H9 (cell line): ENCODE measurements at regions not wholly inside any gene's neighbourhood (a gene's known extent, or its start where the extent isn't known, plus 50 kb on each side); places are given as distances from the start of the nearest gene placed in this dataset.
"Not testable (repeated sequence)": the region's sequence is repeated elsewhere in the genome, so short reads cannot be mapped to it uniquely, and the experiment has no call there.

Source experiments
- DNase-seq: peaks from one replicate; pipeline ENCODE4 v3.0.0-alpha.2; 2017
- H2AFZ ChIP-seq: one replicate; pipeline ENCODE4 v1.6.1; 2013; ENCODE audit warnings: mild to moderate bottlenecking, low read length, control low read depth, moderate library complexity
- H2AK5ac ChIP-seq: 2 replicates; pipeline ENCODE4 v1.6.1; 2013; ENCODE audit warnings: low read length, control low read depth, mixed read lengths; ENCODE audit not compliant: insufficient read length
- H2BK120ac ChIP-seq: one replicate; pipeline ENCODE4 v1.6.1; 2013; ENCODE audit warnings: low read depth, mild to moderate bottlenecking, low read length, control low read depth, inconsistent platforms; ENCODE audit not compliant: poor library complexity, severe bottlenecking
- H2BK12ac ChIP-seq: 2 replicates; pipeline ENCODE4 v1.6.1; 2013; ENCODE audit warnings: low read length, control low read depth, mixed read lengths, low read depth; ENCODE audit not compliant: insufficient read length
- H2BK15ac ChIP-seq: 2 replicates; pipeline ENCODE4 v1.6.1; 2013; ENCODE audit warnings: low read depth, low read length, control low read depth
- H2BK20ac ChIP-seq: one replicate; pipeline ENCODE4 v1.6.1; 2013; ENCODE audit warnings: low read depth, mild to moderate bottlenecking, low read length, control low read depth, inconsistent platforms; ENCODE audit not compliant: poor library complexity, severe bottlenecking
- H2BK5ac ChIP-seq: 2 replicates; pipeline ENCODE4 v1.6.1; 2013; ENCODE audit warnings: low read length, control low read depth, mixed read lengths; ENCODE audit not compliant: insufficient read length
- H3K14ac ChIP-seq: 2 replicates; pipeline ENCODE4 v1.6.1; 2013; ENCODE audit warnings: low read length, control low read depth; ENCODE audit not compliant: insufficient read depth
- H3K18ac ChIP-seq: 2 replicates; pipeline ENCODE4 v1.6.1; 2013; ENCODE audit warnings: low read depth, mild to moderate bottlenecking, mixed read lengths, low read length, control low read depth; ENCODE audit not compliant: insufficient read length
- H3K23ac ChIP-seq: 2 replicates; pipeline ENCODE4 v1.6.1; 2013; ENCODE audit warnings: low read length, control low read depth, mixed read lengths, low read depth; ENCODE audit not compliant: insufficient read length
- H3K23me2 ChIP-seq: 2 replicates; pipeline ENCODE4 v1.6.1; 2013; ENCODE audit warnings: low read depth, mild to moderate bottlenecking, mixed read lengths, low read length, control low read depth; ENCODE audit not compliant: insufficient read length, poor library complexity, severe bottlenecking
- H3K27ac ChIP-seq: 2 replicates; pipeline ENCODE4 v1.5.1; 2013; ENCODE audit warnings: low read length, control low read depth, mixed read lengths, low read depth; ENCODE audit not compliant: insufficient read length
- H3K27me3 ChIP-seq: 2 replicates; pipeline ENCODE4 v1.6.1; 2013; ENCODE audit warnings: low read length, control low read depth, inconsistent platforms; ENCODE audit not compliant: insufficient read depth
- H3K4ac ChIP-seq: 2 replicates; pipeline ENCODE4 v1.6.1; 2013; ENCODE audit warnings: low read depth, mild to moderate bottlenecking, control low read depth, inconsistent platforms, low read length, moderate library complexity
- H3K4me1 ChIP-seq: 2 replicates; pipeline ENCODE4 v1.6.1; 2013; ENCODE audit warnings: low read length, control low read depth, inconsistent platforms; ENCODE audit not compliant: insufficient read depth
- H3K4me2 ChIP-seq: 2 replicates; pipeline ENCODE4 v1.6.1; 2013; ENCODE audit warnings: low read length, control low read depth, mixed read lengths; ENCODE audit not compliant: insufficient read length, insufficient read depth
- H3K56ac ChIP-seq: 2 replicates; pipeline ENCODE4 v1.6.1; 2013; ENCODE audit warnings: low read depth, mild to moderate bottlenecking, mixed read lengths, low read length, control low read depth; ENCODE audit not compliant: insufficient read length
- H3K79me1 ChIP-seq: 2 replicates; pipeline ENCODE4 v1.6.1; 2013; ENCODE audit warnings: low read depth, mild to moderate bottlenecking, moderate library complexity, low read length, control low read depth, inconsistent platforms; ENCODE audit not compliant: insufficient read depth, poor library complexity, severe bottlenecking
- H3K79me2 ChIP-seq: 2 replicates; pipeline ENCODE4 v1.6.1; 2013; ENCODE audit warnings: low read length, control low read depth, inconsistent platforms; ENCODE audit not compliant: insufficient read depth
- H3K9ac ChIP-seq: 2 replicates; pipeline ENCODE4 v1.6.1; 2013; ENCODE audit warnings: low read length, control low read depth, mixed read lengths; ENCODE audit not compliant: insufficient read length; ENCODE audit errors: extremely low read depth
- H3K9me3 ChIP-seq: one replicate; pipeline ENCODE4 v1.6.1; 2013; ENCODE audit warnings: low read depth, low read length, inconsistent platforms; ENCODE audit not compliant: control insufficient read depth
- H3T11ph ChIP-seq: one replicate; pipeline ENCODE4 v1.6.1; 2013; ENCODE audit warnings: mild to moderate bottlenecking, low read length, control low read depth, inconsistent platforms
- H4K20me1 ChIP-seq: one replicate; pipeline ENCODE4 v1.6.1; 2013; ENCODE audit not compliant: control insufficient read depth, insufficient read length, insufficient read depth
- H4K5ac ChIP-seq: 2 replicates; pipeline ENCODE4 v1.6.1; 2013; ENCODE audit warnings: low read depth, mild to moderate bottlenecking, mixed read lengths, low read length, control low read depth; ENCODE audit not compliant: insufficient read length
- H4K8ac ChIP-seq: replicated peaks from 2 replicates; pipeline ENCODE4 v1.6.1; 2013; ENCODE audit warnings: low read length, control low read depth, mixed read lengths, low read depth; ENCODE audit not compliant: insufficient read length
- H4K91ac ChIP-seq: 2 replicates; pipeline ENCODE4 v1.6.1; 2013; ENCODE audit warnings: low read depth, mild to moderate bottlenecking, moderate library complexity, mixed read lengths, low read length, control low read depth; ENCODE audit not compliant: insufficient read length
- H3K27ac Mint-ChIP-seq, 3 experiments: 2 replicates in 2 of 3; 3 replicates in 1 of 3; pipeline ENCODE4 v1.8.0; 2020 to 2021; ENCODE audit warnings: mixed read lengths in 3 of 3, mild to moderate bottlenecking in 1 of 3, moderate library complexity in 1 of 3
- H3K27me3 Mint-ChIP-seq: 2 replicates; pipeline ENCODE4 v1.8.0; 2021; ENCODE audit warnings: low read depth, mild to moderate bottlenecking, moderate library complexity, mixed read lengths
- H3K36me3 Mint-ChIP-seq, 3 experiments: 2 replicates in 2 of 3; 3 replicates in 1 of 3; pipeline ENCODE4 v1.8.0; 2020 to 2021; ENCODE audit warnings: low read depth in 3 of 3, mixed read lengths in 3 of 3; ENCODE audit not compliant: insufficient read depth in 1 of 3
- H3K4me1 Mint-ChIP-seq, 2 experiments: 2 replicates each; pipeline ENCODE4 v1.8.0; 2020; ENCODE audit warnings: mixed read lengths in 2 of 2
- H3K4me3 Mint-ChIP-seq, 2 experiments: 2 replicates in 1 of 2; 3 replicates in 1 of 2; pipeline ENCODE4 v1.8.0; 2020 to 2021; ENCODE audit warnings: mild to moderate bottlenecking in 2 of 2, mixed read lengths in 2 of 2, moderate library complexity in 1 of 2
- H3K9me3 Mint-ChIP-seq, 2 experiments: 2 replicates in 1 of 2; 3 replicates in 1 of 2; pipeline ENCODE4 v1.8.0; 2020; ENCODE audit warnings: mild to moderate bottlenecking in 2 of 2, mixed read lengths in 2 of 2, moderate library complexity in 1 of 2
- CTCF ChIP-seq: fragments of 200-600 bp; sonication (generic); conservative IDR thresholded peaks from 3 replicates; pipeline ENCODE4 v1.8.0; 2021; ENCODE audit warnings: antibody characterized with exemption, mild to moderate bottlenecking
- WGBS: extraction: QIAGEN DNeasy Blood & Tissue Kit; methylation state at CpG from one replicate; pipeline ENCODE4 v1.1.7; 2013; ENCODE audit warnings: missing lambda C conversion rate, low lambda C conversion rate, mixed read lengths; ENCODE audit not compliant: insufficient read length; ENCODE audit errors: extremely low coverage; 5-methylcytosine and 5-hydroxymethylcytosine counted together

GRCh38 chr5:57871496-57871895 lies 388.9 kb upstream of the ACTBL2 start:
- WGBS = no CpG with 5 or more reads among the region's 1 CpG
- H3K4me1 ChIP-seq = peaks cover 2% of the 10 kb centered on the region; the same call in 1 of the 2 replicates
- Mint-ChIP-seq H3K9me3 (peaks cover 7% of the 10 kb centered on the region in 2 experiments), H3K4me1 (peaks cover 0 to 5% of the 10 kb centered on the region in 2 experiments; a peak in 2 of 4 replicates), H3K27me3 (no peaks in the 10 kb centered on the region), H3K36me3 (peaks cover 6 to 11% (median 8%) of the 10 kb centered on the region in 3 experiments; a peak in 6 of 7 replicates), H3K27ac (no peak overlapping the region), H3K4me3 (no peak overlapping the region)
- no peak overlapping the region for H4K5ac ChIP-seq
- no peak overlapping the region for H3K27ac ChIP-seq
- H2AFZ ChIP-seq = no peak overlapping the region
- no peak overlapping the region for H4K91ac ChIP-seq
- H3K9ac ChIP-seq = no peak overlapping the region
- no peak overlapping the region for H2AK5ac ChIP-seq
- no peaks in the 10 kb centered on the region for H3K9me3 ChIP-seq
- H3K18ac ChIP-seq = no peak overlapping the region
- H3K23ac ChIP-seq = no peak overlapping the region
- no peak overlapping the region for H2BK120ac ChIP-seq
- H2BK12ac ChIP-seq = no peak overlapping the region
- H3K79me2 ChIP-seq = no peaks in the 10 kb centered on the region
- no peaks in the 10 kb centered on the region for H3K79me1 ChIP-seq
- H3K14ac ChIP-seq = no peak overlapping the region
- H3T11ph ChIP-seq = no peak overlapping the region
- no peak overlapping the region for H4K8ac ChIP-seq
- no peak overlapping the region for H2BK5ac ChIP-seq
- H4K20me1 ChIP-seq = no peaks in the 10 kb centered on the region
- no peak for TF ChIP-seq CTCF
- no peak for DNase-seq
- no peak overlapping the region for H3K4ac ChIP-seq
- H3K23me2 ChIP-seq = no peaks in the 10 kb centered on the region
- H2BK15ac ChIP-seq = no peak overlapping the region
- no peak overlapping the region for H3K4me2 ChIP-seq
- H3K27me3 ChIP-seq = no peaks in the 10 kb centered on the region
- no peak overlapping the region for H2BK20ac ChIP-seq
- H3K56ac ChIP-seq = no peak overlapping the region

GRCh38 chr5:57870267-57870666 lies 387.7 kb upstream of the ACTBL2 start:
- not testable (repeated sequence) for H2BK12ac ChIP-seq, H3K18ac ChIP-seq, H3K4me1 Mint-ChIP-seq, H2BK15ac ChIP-seq, H3T11ph ChIP-seq, H2AK5ac ChIP-seq, H4K8ac ChIP-seq, H3K14ac ChIP-seq, H3K4me1 ChIP-seq, H3K79me2 ChIP-seq, H2AFZ ChIP-seq, H3K23ac ChIP-seq, DNase-seq, H3K56ac ChIP-seq, H4K91ac ChIP-seq, H3K9ac ChIP-seq, H3K9me3 ChIP-seq, H2BK5ac ChIP-seq, H3K27ac ChIP-seq, H4K20me1 ChIP-seq, H3K27me3 Mint-ChIP-seq, H3K27ac Mint-ChIP-seq, H4K5ac ChIP-seq, H2BK120ac ChIP-seq, H3K9me3 Mint-ChIP-seq, H3K23me2 ChIP-seq, H3K4ac ChIP-seq, H2BK20ac ChIP-seq, H3K4me2 ChIP-seq, H3K27me3 ChIP-seq, H3K79me1 ChIP-seq, H3K4me3 Mint-ChIP-seq
- no CpG with 5 or more reads among the region's 14 CpGs for WGBS
- H3K36me3 Mint-ChIP-seq = peaks cover 6 to 11% (median 8%) of the 10 kb centered on the region in 3 experiments; a peak in 6 of 7 replicates
